HEK293 (cell line): ENCODE measurements at regions not wholly inside any gene's neighbourhood (a gene's known extent, or its start where the extent isn't known, plus 50 kb on each side); places are given as distances from the start of the nearest gene placed in this dataset.

ENCODE experiments used
- ATF2 ChIP-seq: fragments of 450-650 bp; formaldehyde crosslinking; IDR thresholded peaks from 2 replicates; pipeline ENCODE4 v1.5.1; 2016; ENCODE audit warnings: missing biosample characterization, missing genetic modification characterization, low read depth
- CTCF ChIP-seq: fragments of 450-650 bp; formaldehyde crosslinking; IDR thresholded peaks from 2 replicates; pipeline ENCODE4 v1.5.1; 2016; ENCODE audit warnings: missing biosample characterization, missing genetic modification characterization
- KLF16 ChIP-seq: fragments of 450-650 bp; formaldehyde crosslinking; IDR thresholded peaks from 2 replicates; pipeline ENCODE4 v1.5.1; 2017; ENCODE audit warnings: missing biosample characterization, missing genetic modification characterization
- PRDM1 ChIP-seq: fragments of 450-650 bp; formaldehyde crosslinking; IDR thresholded peaks from 2 replicates; pipeline ENCODE4; 2016; ENCODE audit warnings: missing biosample characterization, missing genetic modification characterization
- YY1 ChIP-seq: fragments of 450-650 bp; formaldehyde crosslinking; IDR thresholded peaks from 2 replicates; pipeline ENCODE4 v1.5.1; 2018; ENCODE audit warnings: missing biosample characterization, missing genetic modification characterization
- ZNF155 ChIP-seq: fragments of 450-650 bp; formaldehyde crosslinking; IDR thresholded peaks from 2 replicates; pipeline ENCODE4 v1.5.1; 2016; ENCODE audit warnings: missing biosample characterization, missing genetic modification characterization
- ZNF560 ChIP-seq: fragments of 450-650 bp; formaldehyde crosslinking; IDR thresholded peaks from 2 replicates; pipeline ENCODE4 v1.5.1; 2017; ENCODE audit warnings: missing biosample characterization, missing genetic modification characterization, borderline replicate concordance
- ZNF701 ChIP-seq: fragments of 450-650 bp; formaldehyde crosslinking; IDR thresholded peaks from 2 replicates; pipeline ENCODE4 v1.5.1; 2016; ENCODE audit warnings: missing biosample characterization, missing genetic modification characterization
- TF ChIP-seq, protein P1 (sequence below): fragments of 450-650 bp; formaldehyde crosslinking; IDR thresholded peaks from 2 replicates; pipeline ENCODE4 v1.5.1; 2016; ENCODE audit warnings: missing biosample characterization, missing genetic modification characterization
- TF ChIP-seq, protein P2 (sequence below): fragments of 450-650 bp; formaldehyde crosslinking; IDR thresholded peaks from 2 replicates; pipeline ENCODE4 v1.5.1; 2016; ENCODE audit warnings: missing biosample characterization, missing genetic modification characterization

GRCh38 chr1:106289265-106289928 is 767.1 kb upstream of the PRMT6 start:
- TF ChIP-seq CTCF (tag by site-specific recombination): no peak
- no peak for TF ChIP-seq ZNF701 (tag by site-specific recombination)
- TF ChIP-seq ZNF155 (tag by site-specific recombination): no peak
- no peak for TF ChIP-seq ZNF560 (tag by site-specific recombination)
- TF ChIP-seq KLF16 (tag by site-specific recombination): no peak
- TF ChIP-seq, protein P1, sequence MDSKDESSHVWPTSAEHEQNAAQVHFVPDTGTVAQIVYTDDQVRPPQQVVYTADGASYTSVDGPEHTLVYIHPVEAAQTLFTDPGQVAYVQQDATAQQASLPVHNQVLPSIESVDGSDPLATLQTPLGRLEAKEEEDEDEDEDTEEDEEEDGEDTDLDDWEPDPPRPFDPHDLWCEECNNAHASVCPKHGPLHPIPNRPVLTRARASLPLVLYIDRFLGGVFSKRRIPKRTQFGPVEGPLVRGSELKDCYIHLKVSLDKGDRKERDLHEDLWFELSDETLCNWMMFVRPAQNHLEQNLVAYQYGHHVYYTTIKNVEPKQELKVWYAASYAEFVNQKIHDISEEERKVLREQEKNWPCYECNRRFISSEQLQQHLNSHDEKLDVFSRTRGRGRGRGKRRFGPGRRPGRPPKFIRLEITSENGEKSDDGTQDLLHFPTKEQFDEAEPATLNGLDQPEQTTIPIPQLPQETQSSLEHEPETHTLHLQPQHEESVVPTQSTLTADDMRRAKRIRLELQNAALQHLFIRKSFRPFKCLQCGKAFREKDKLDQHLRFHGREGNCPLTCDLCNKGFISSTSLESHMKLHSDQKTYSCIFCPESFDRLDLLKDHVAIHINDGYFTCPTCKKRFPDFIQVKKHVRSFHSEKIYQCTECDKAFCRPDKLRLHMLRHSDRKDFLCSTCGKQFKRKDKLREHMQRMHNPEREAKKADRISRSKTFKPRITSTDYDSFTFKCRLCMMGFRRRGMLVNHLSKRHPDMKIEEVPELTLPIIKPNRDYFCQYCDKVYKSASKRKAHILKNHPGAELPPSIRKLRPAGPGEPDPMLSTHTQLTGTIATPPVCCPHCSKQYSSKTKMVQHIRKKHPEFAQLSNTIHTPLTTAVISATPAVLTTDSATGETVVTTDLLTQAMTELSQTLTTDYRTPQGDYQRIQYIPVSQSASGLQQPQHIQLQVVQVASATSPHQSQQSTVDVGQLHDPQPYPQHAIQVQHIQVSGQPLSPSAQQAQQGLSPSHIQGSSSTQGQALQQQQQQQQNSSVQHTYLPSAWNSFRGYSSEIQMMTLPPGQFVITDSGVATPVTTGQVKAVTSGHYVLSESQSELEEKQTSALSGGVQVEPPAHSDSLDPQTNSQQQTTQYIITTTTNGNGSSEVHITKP (tag by site-specific recombination): no peak
- TF ChIP-seq, protein P2, sequence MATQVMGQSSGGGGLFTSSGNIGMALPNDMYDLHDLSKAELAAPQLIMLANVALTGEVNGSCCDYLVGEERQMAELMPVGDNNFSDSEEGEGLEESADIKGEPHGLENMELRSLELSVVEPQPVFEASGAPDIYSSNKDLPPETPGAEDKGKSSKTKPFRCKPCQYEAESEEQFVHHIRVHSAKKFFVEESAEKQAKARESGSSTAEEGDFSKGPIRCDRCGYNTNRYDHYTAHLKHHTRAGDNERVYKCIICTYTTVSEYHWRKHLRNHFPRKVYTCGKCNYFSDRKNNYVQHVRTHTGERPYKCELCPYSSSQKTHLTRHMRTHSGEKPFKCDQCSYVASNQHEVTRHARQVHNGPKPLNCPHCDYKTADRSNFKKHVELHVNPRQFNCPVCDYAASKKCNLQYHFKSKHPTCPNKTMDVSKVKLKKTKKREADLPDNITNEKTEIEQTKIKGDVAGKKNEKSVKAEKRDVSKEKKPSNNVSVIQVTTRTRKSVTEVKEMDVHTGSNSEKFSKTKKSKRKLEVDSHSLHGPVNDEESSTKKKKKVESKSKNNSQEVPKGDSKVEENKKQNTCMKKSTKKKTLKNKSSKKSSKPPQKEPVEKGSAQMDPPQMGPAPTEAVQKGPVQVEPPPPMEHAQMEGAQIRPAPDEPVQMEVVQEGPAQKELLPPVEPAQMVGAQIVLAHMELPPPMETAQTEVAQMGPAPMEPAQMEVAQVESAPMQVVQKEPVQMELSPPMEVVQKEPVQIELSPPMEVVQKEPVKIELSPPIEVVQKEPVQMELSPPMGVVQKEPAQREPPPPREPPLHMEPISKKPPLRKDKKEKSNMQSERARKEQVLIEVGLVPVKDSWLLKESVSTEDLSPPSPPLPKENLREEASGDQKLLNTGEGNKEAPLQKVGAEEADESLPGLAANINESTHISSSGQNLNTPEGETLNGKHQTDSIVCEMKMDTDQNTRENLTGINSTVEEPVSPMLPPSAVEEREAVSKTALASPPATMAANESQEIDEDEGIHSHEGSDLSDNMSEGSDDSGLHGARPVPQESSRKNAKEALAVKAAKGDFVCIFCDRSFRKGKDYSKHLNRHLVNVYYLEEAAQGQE (tag by site-specific recombination): no peak
- no peak for TF ChIP-seq PRDM1 (tag by site-specific recombination)
- no peak for TF ChIP-seq YY1 (tag by site-specific recombination)
- TF ChIP-seq ATF2 (tag by site-specific recombination): no peak
